ENCODE measurements at regions not wholly inside any gene's neighbourhood (a gene's known extent, or its start where the extent isn't known, plus 50 kb on each side); places are given as distances from the start of the nearest gene placed in this dataset.

DNA sequence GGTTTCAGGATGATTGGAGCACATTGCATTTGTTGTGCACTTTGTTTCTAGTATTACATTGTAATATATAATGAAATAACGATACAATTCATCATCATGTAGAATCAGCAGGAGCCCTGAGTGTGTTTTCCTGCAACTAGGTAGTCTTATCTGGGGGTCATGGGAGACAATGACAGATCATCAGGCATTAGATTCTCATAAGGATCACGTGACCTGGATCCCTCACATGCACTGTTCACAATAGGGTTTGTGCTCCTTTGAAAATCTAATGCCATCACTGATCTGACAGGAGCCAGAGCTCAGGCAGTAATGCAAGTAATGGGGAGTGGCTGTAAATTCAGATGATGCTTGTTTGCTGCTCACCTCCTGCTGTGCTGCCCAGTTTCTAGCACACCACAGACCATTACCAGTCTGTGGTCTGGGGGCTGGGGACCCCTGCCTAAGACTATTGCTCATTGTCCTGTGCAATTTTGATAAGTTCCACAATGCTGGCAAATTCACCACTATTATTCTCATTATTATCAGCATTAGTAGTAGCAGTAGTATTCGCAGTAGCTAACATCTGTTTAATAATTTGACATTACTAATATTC is 428.7 kb upstream of the TNP1 start:
- TF ChIP-seq POLR2A (IDR thresholded peaks at IDR 0.05) (no peak), CTCF (IDR thresholded peaks at IDR 0.05) (no peak)

All from uterus (tissue), 2 donors.